ENCODE measurements at regions not wholly inside any gene's neighbourhood (a gene's known extent, or its start where the extent isn't known, plus 50 kb on each side); places are given as distances from the start of the nearest gene placed in this dataset.

DNA sequence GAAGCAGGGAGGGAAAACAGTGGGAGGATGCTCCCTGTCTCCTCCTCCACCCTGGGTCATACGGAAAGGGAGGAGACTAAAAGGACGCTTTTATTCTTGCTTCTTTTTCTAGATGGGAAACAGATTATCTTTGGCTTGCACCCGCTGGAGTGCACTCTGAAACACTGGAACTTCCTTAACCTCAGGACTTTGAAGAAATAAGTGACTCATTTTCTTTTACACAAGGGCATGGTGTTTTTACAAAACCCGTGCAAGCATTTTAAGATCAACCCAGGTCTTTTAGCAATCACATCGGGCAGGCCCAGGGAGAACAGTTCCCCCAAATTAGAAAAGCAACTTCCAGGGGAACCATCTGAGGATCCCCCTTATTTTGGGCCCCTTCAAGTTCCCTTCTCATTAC, 80.9 kb upstream of the TSPAN11 start:
- Histone ChIP-seq H4K8ac (ENCODE audit: low read length) (no peak overlapping the region), H2AFZ (ENCODE audit: low read depth, low read length) (no peak overlapping the region), H3K4ac (ENCODE audit: low read depth in 1 of 2, low read length in 2 of 2) (no peak overlapping the region), H3K79me1 (replicated peaks; ENCODE audit: low read length, poor library complexity, severe bottlenecking) (no peaks in the 10 kb centered on the region), H3K18ac (ENCODE audit: low read depth in 1 of 2, low read length in 2 of 2) (no peak overlapping the region), H3K9me3 (ENCODE audit: control insufficient read depth, low read length) (no peaks in the 10 kb centered on the region), H2AK5ac (ENCODE audit: low read length, severe bottlenecking) (no peak overlapping the region), H3K36me3 (ENCODE audit: control insufficient read depth in 1 of 2, insufficient read depth in 2 of 2, low read depth in 1 of 2, low read length in 2 of 2) (no peaks in the 10 kb centered on the region), H2BK5ac (ENCODE audit: low read depth, low read length, poor library complexity, severe bottlenecking) (no peak overlapping the region), H3K4me1 (ENCODE audit: control insufficient read depth, insufficient read depth, low read depth, low read length) (no peaks in the 10 kb centered on the region), H2BK15ac (ENCODE audit: low read depth, poor library complexity, severe bottlenecking) (no peak overlapping the region), H3K4me2 (ENCODE audit: low read length, poor library complexity, severe bottlenecking) (no peak overlapping the region), H2BK12ac (ENCODE audit: low read length in 2 of 2) (no peak overlapping the region), H3K27ac (ENCODE audit: low read length, poor library complexity, severe bottlenecking) (no peak overlapping the region), H3K9ac (ENCODE audit: low read length) (no peak overlapping the region), H3K14ac (ENCODE audit: low read length in 2 of 2) (no peak overlapping the region), H3K4me3 (ENCODE audit: insufficient read depth in 1 of 2, low read depth in 1 of 2, low read length in 2 of 2) (no peak overlapping the region), H4K91ac (ENCODE audit: low read length) (no peak overlapping the region), H2BK120ac (ENCODE audit: low read depth, low read length) (no peak overlapping the region), H3K23ac (ENCODE audit: low read length in 2 of 2) (no peak overlapping the region), H3K27me3 (ENCODE audit: control insufficient read depth in 1 of 2, insufficient read depth in 1 of 2, low read length in 2 of 2) (peaks cover 0 to 3% of the 10 kb centered on the region in 2 experiments)
- WGBS = 93% methylated on average over 5 of the region's 5 CpGs
- DNase-seq = no peak

DNA sequence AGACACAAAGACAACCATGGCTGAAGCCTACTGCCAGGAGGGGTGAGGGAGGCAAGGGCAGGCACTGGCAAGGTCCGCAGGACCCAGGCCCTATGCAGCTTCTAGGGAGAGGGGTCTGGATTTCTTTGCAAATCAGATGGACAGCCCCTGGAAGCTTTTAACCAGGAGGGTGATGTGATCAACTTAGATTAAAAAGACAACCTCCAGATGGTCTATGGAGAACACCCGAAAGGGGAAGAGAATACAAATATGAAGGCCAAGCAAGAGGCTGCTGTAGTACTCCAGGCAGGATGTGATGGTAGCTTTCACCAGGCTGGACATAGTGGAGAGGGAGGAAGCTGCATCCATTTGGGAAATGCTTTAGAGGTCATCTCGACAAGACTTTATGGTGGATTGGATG, 83.3 kb upstream of the TSPAN11 start:
- Histone ChIP-seq H3K9me3 (ENCODE audit: control insufficient read depth, low read length) (no peaks in the 10 kb centered on the region), H2BK12ac (ENCODE audit: low read length in 2 of 2) (no peak overlapping the region), H4K91ac (ENCODE audit: low read length) (no peak overlapping the region), H3K4me3 (ENCODE audit: insufficient read depth in 1 of 2, low read depth in 1 of 2, low read length in 2 of 2) (no peak overlapping the region), H3K4me2 (ENCODE audit: low read length, poor library complexity, severe bottlenecking) (no peak overlapping the region), H3K79me1 (replicated peaks; ENCODE audit: low read length, poor library complexity, severe bottlenecking) (no peaks in the 10 kb centered on the region), H2BK120ac (ENCODE audit: low read depth, low read length) (no peak overlapping the region), H2BK5ac (ENCODE audit: low read depth, low read length, poor library complexity, severe bottlenecking) (no peak overlapping the region), H3K36me3 (ENCODE audit: control insufficient read depth in 1 of 2, insufficient read depth in 2 of 2, low read depth in 1 of 2, low read length in 2 of 2) (no peaks in the 10 kb centered on the region), H3K14ac (ENCODE audit: low read length in 2 of 2) (no peak overlapping the region), H3K4me1 (ENCODE audit: control insufficient read depth, insufficient read depth, low read depth, low read length) (no peaks in the 10 kb centered on the region), H3K27me3 (ENCODE audit: control insufficient read depth in 1 of 2, insufficient read depth in 1 of 2, low read length in 2 of 2) (peaks cover 9 to 22% of the 10 kb centered on the region in 2 experiments), H2AK5ac (ENCODE audit: low read length, severe bottlenecking) (no peak overlapping the region), H3K27ac (ENCODE audit: low read length, poor library complexity, severe bottlenecking) (no peak overlapping the region), H4K8ac (ENCODE audit: low read length) (no peak overlapping the region), H3K23ac (ENCODE audit: low read length in 2 of 2) (no peak overlapping the region), H2BK15ac (ENCODE audit: low read depth, poor library complexity, severe bottlenecking) (no peak overlapping the region), H3K9ac (ENCODE audit: low read length) (no peak overlapping the region), H3K4ac (ENCODE audit: low read depth in 1 of 2, low read length in 2 of 2) (no peak overlapping the region), H2AFZ (ENCODE audit: low read depth, low read length) (no peak overlapping the region), H3K18ac (ENCODE audit: low read depth in 1 of 2, low read length in 2 of 2) (no peak overlapping the region)
- no peak for DNase-seq
- 94% methylated on average over 3 of the region's 3 CpGs for WGBS

DNA sequence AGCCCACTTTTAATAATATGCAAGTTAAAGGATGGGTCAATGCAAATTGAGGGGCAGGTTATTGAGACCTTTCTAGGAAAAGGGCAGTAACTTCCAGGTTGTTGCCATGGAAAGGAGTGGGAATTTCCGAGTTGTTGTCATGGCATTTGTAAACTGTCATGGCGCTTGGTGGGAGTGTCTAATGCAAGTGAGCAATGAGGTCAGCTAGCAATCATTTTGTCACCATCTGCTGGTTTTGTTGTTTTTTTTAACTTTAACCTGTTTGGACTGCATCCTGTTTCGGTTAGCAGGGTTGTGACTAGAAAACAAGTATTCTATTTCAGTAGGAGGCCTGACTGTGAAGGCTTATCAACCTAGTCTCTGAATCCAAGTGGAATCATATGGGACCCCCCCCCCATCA, 85.8 kb upstream of the TSPAN11 start:
- Histone ChIP-seq H4K91ac (ENCODE audit: low read length) (no peak overlapping the region), H2BK15ac (ENCODE audit: low read depth, poor library complexity, severe bottlenecking) (no peak overlapping the region), H3K36me3 (ENCODE audit: control insufficient read depth in 1 of 2, insufficient read depth in 2 of 2, low read depth in 1 of 2, low read length in 2 of 2) (no peaks in the 10 kb centered on the region), H3K79me1 (replicated peaks; ENCODE audit: low read length, poor library complexity, severe bottlenecking) (no peaks in the 10 kb centered on the region), H3K14ac (ENCODE audit: low read length in 2 of 2) (no peak overlapping the region), H3K4me2 (ENCODE audit: low read length, poor library complexity, severe bottlenecking) (no peak overlapping the region), H3K9me3 (ENCODE audit: control insufficient read depth, low read length) (peaks cover 3% of the 10 kb centered on the region), H3K23ac (ENCODE audit: low read length in 2 of 2) (no peak overlapping the region), H3K4me3 (ENCODE audit: insufficient read depth in 1 of 2, low read depth in 1 of 2, low read length in 2 of 2) (no peak overlapping the region), H4K8ac (ENCODE audit: low read length) (no peak overlapping the region), H2AFZ (ENCODE audit: low read depth, low read length) (no peak overlapping the region), H3K4me1 (ENCODE audit: control insufficient read depth, insufficient read depth, low read depth, low read length) (no peaks in the 10 kb centered on the region), H3K27me3 (ENCODE audit: control insufficient read depth in 1 of 2, insufficient read depth in 1 of 2, low read length in 2 of 2) (peaks cover 26 to 47% of the 10 kb centered on the region in 2 experiments), H3K18ac (ENCODE audit: low read depth in 1 of 2, low read length in 2 of 2) (no peak overlapping the region), H2BK5ac (ENCODE audit: low read depth, low read length, poor library complexity, severe bottlenecking) (no peak overlapping the region), H3K27ac (ENCODE audit: low read length, poor library complexity, severe bottlenecking) (no peak overlapping the region), H3K9ac (ENCODE audit: low read length) (no peak overlapping the region), H2BK12ac (ENCODE audit: low read length in 2 of 2) (no peak overlapping the region), H2AK5ac (ENCODE audit: low read length, severe bottlenecking) (no peak overlapping the region), H3K4ac (ENCODE audit: low read depth in 1 of 2, low read length in 2 of 2) (no peak overlapping the region), H2BK120ac (ENCODE audit: low read depth, low read length) (no peak overlapping the region)
- WGBS = 76% methylated on average over 3 of the region's 3 CpGs
- peak; percentile 38 for DNase-seq

DNA sequence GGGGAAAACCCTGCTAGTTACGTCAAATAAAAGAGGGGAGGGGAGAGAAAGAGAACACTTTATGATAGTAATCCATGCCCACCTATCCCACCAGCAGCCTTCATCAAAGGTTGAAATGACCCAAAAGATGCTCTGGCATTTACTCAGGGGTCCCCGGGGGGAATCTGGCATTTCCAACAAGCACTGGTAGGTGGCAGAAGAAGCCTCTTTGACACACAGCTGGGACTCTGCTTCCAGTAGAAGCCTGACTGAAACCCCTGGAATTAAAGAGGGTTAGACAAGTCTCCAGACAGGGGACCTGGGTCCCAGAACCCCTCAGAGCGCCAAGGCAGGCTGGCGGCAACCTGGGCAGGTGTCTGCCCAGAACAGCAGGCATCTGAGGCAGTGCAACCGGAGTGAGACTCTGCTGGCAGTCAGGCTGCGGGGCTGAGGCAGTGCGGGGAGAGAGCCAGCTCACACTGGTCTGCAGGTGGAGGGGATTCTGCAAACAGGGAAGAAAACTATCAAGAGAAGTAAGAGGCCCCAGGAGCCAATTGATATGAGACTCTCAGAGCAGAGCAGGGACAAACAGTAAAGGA, 85.0 kb upstream of the CAPRIN2 start:
- no peak overlapping the region for H2BK5ac ChIP-seq (ENCODE audit: low read depth, low read length, poor library complexity, severe bottlenecking)

More for the DNA sequence above, 85.0 kb upstream of the CAPRIN2 start:
- Histone ChIP-seq H3K9ac (ENCODE audit: low read length) (no peak overlapping the region), H3K4ac (ENCODE audit: low read depth in 1 of 2, low read length in 2 of 2) (no peak overlapping the region), H3K23ac (ENCODE audit: low read length in 2 of 2) (no peak overlapping the region), H3K4me1 (ENCODE audit: control insufficient read depth, insufficient read depth, low read depth, low read length) (no peaks in the 10 kb centered on the region), H3K4me2 (ENCODE audit: low read length, poor library complexity, severe bottlenecking) (no peak overlapping the region), H3K27ac (ENCODE audit: low read length, poor library complexity, severe bottlenecking) (no peak overlapping the region), H2AFZ (ENCODE audit: low read depth, low read length) (no peak overlapping the region), H3K9me3 (ENCODE audit: control insufficient read depth, low read length) (peaks cover 3% of the 10 kb centered on the region), H3K4me3 (ENCODE audit: insufficient read depth in 1 of 2, low read depth in 1 of 2, low read length in 2 of 2) (no peak overlapping the region), H4K8ac (ENCODE audit: low read length) (no peak overlapping the region), H2AK5ac (ENCODE audit: low read length, severe bottlenecking) (no peak overlapping the region), H2BK120ac (ENCODE audit: low read depth, low read length) (no peak overlapping the region), H3K27me3 (ENCODE audit: control insufficient read depth in 1 of 2, insufficient read depth in 1 of 2, low read length in 2 of 2) (peaks cover 36 to 56% of the 10 kb centered on the region in 2 experiments), H3K14ac (ENCODE audit: low read length in 2 of 2) (no peak overlapping the region), H2BK12ac (ENCODE audit: low read length in 2 of 2) (no peak overlapping the region), H4K91ac (ENCODE audit: low read length) (no peak overlapping the region), H3K79me1 (replicated peaks; ENCODE audit: low read length, poor library complexity, severe bottlenecking) (no peaks in the 10 kb centered on the region), H3K36me3 (ENCODE audit: control insufficient read depth in 1 of 2, insufficient read depth in 2 of 2, low read depth in 1 of 2, low read length in 2 of 2) (no peaks in the 10 kb centered on the region), H3K18ac (ENCODE audit: low read depth in 1 of 2, low read length in 2 of 2) (no peak overlapping the region), H2BK15ac (ENCODE audit: low read depth, poor library complexity, severe bottlenecking) (no peak overlapping the region)
- DNase-seq = no peak
- WGBS = 95% methylated on average over 7 of the region's 7 CpGs
